Body of pancreas (tissue), 4 donors: ENCODE measurements at regions not wholly inside any gene's neighbourhood (a gene's known extent, or its start where the extent isn't known, plus 50 kb on each side); places are given as distances from the start of the nearest gene placed in this dataset.
"Not testable (repeated sequence)": the region's sequence is repeated elsewhere in the genome, so short reads cannot be mapped to it uniquely, and the experiment has no call there.

ENCODE experiments used
- ATAC-seq: fragments of 150-250 bp; one replicate; pipeline ENCODE4 v1.9.1; 2016
- DNase-seq, 4 donors: peaks; one replicate each; pipeline ENCODE4 v3.0.0-alpha.2; 2019
- H3K27ac ChIP-seq, 4 donors: fragments of 200-600 bp; sonication (generic); 1 replicate in 3 of 4; 2 replicates in 1 of 4; pipeline versions ENCODE4 v1.5.1 to v1.6.1; 2016 to 2019; ENCODE audit warnings: mild to moderate bottlenecking in 1 of 4, mixed read lengths in 1 of 4, moderate library complexity in 1 of 4
- H3K27me3 ChIP-seq, 2 donors: fragments of 200-600 bp; sonication (generic); one replicate each; pipeline ENCODE4 v1.6.0; 2016; ENCODE audit warnings: mild to moderate bottlenecking in 1 of 2
- H3K36me3 ChIP-seq, 2 donors: fragments of 200-600 bp; sonication (generic); replicated peaks in 1 of 2; 2 replicates each; pipeline ENCODE4 v1.5.1; 2016; ENCODE audit warnings: low read depth in 2 of 2; ENCODE audit not compliant: insufficient read depth in 1 of 2
- H3K4me1 ChIP-seq: fragments of 200-600 bp; sonication (generic); one replicate; pipeline ENCODE4 v1.6.0; 2016
- H3K4me3 ChIP-seq, 2 donors: fragments of 200-600 bp; sonication (generic); 1 replicate in 1 of 2; 2 replicates in 1 of 2; pipeline ENCODE4 v1.5.1; 2016 to 2019
- H3K9me3 ChIP-seq, 3 donors: fragments of 200-600 bp; sonication (generic); 1 replicate in 2 of 3; 2 replicates in 1 of 3; pipeline ENCODE4 v1.5.1; 2016
- CTCF ChIP-seq, 7 experiments: fragments of 450-650 bp in 4 of 7; fragments of 200-600 bp in 3 of 7; sonication (generic) in 3 of 7; IDR thresholded peaks; one replicate each; pipeline ENCODE4 v1.5.1; 2016 to 2019; ENCODE audit warnings: antibody characterized with exemption in 7 of 7
- POLR2A ChIP-seq, 3 donors: fragments of 450-650 bp; IDR thresholded peaks; one replicate each; pipeline ENCODE4 v1.6.1; 2016; ENCODE audit warnings: antibody characterized with exemption in 3 of 3, mild to moderate bottlenecking in 2 of 3
- WGBS, 2 donors: methylation state at CpG; one replicate each; pipeline ENCODE4 v1.1.5; 2017; 5-methylcytosine and 5-hydroxymethylcytosine counted together
- intact Hi-C: fragments of 100-400 bp; cut with DNase I; formaldehyde crosslinking; loops from one replicate; pipeline ENCODE4 v1.15.1; 2023

- Histone ChIP-seq H3K27ac (no peak overlapping the region), H3K27me3 (peaks cover 0 to 6% of the 10 kb centered on the region in 2 donors), H3K4me3 (no peak overlapping the region), H3K36me3 (no peaks in the 10 kb centered on the region), H3K4me1 (no peaks in the 10 kb centered on the region), H3K9me3 (no peaks in the 10 kb centered on the region)
- ATAC-seq (no peak), DNase-seq (no peak)
- WGBS, 2 donors: 55% methylated on average over 6 to 8 of the region's 8 CpGs
- intact Hi-C loops: no loop called here
- TF ChIP-seq POLR2A (IDR thresholded peaks at IDR 0.05): no peak
- no peak for TF ChIP-seq CTCF (IDR thresholded peaks at IDR 0.05)
These were observed 309.1 kb downstream of the FOXL1 start for GRCh38 chr16:86887416-86887815.

- 41 to 44% methylated on average over 4 of the region's 4 CpGs for WGBS, 2 donors
- TF ChIP-seq POLR2A (IDR thresholded peaks at IDR 0.05) (no peak), CTCF (IDR thresholded peaks at IDR 0.05) (no peak)
- Histone ChIP-seq H3K4me3 (no peak overlapping the region), H3K27me3 (peaks cover 0 to 6% of the 10 kb centered on the region in 2 donors), H3K27ac (no peak overlapping the region), H3K36me3 (no peaks in the 10 kb centered on the region), H3K9me3 (no peaks in the 10 kb centered on the region), H3K4me1 (no peaks in the 10 kb centered on the region)
- ATAC-seq: no peak
- intact Hi-C loops: no loop called here
- DNase-seq: no peak
These were observed 310.1 kb downstream of the FOXL1 start for GRCh38 chr16:86888231-86889053.

GRCh38 chr16:86889054-86889366, 310.7 kb downstream of the FOXL1 start:
- not testable (repeated sequence) for DNase-seq, ATAC-seq
- 25 to 32% methylated on average over 1 of the region's 1 CpG for WGBS, 2 donors

GRCh38 chr16:86889974-86890373, 311.6 kb downstream of the FOXL1 start:
- no peak overlapping the region for H3K4me3 ChIP-seq
- H3K4me1 ChIP-seq: no peaks in the 10 kb centered on the region
- TF ChIP-seq CTCF (IDR thresholded peaks at IDR 0.05) (no peak), POLR2A (IDR thresholded peaks at IDR 0.05) (no peak)
- no peak overlapping the region for H3K27ac ChIP-seq
- H3K36me3 ChIP-seq: no peaks in the 10 kb centered on the region
- H3K9me3 ChIP-seq: no peaks in the 10 kb centered on the region
- 69 to 83% methylated on average over 2 to 3 of the region's 3 CpGs for WGBS, 2 donors
- intact Hi-C loops: no loop called here
- H3K27me3 ChIP-seq: peaks cover 0 to 6% of the 10 kb centered on the region in 2 donors
- DNase-seq (no peak), ATAC-seq (no peak)

More at GRCh38 chr16:86889054-86889366, 310.7 kb downstream of the FOXL1 start:
- H3K27me3 ChIP-seq, intact Hi-C loops, H3K9me3 ChIP-seq, H3K27ac ChIP-seq, H3K4me1 ChIP-seq, H3K36me3 ChIP-seq, H3K4me3 ChIP-seq: not testable (repeated sequence)

GRCh38 chr16:86891121-86891520, 312.8 kb downstream of the FOXL1 start:
- no peak for DNase-seq
- no peak for TF ChIP-seq POLR2A (IDR thresholded peaks at IDR 0.05)
- no peak for TF ChIP-seq CTCF (IDR thresholded peaks at IDR 0.05)

More at GRCh38 chr16:86891121-86891520, 312.8 kb downstream of the FOXL1 start:
- H3K27ac ChIP-seq: no peak overlapping the region
- H3K27me3 ChIP-seq: peaks cover 0 to 6% of the 10 kb centered on the region in 2 donors
- no peak overlapping the region for H3K4me3 ChIP-seq
- intact Hi-C loops: no loop called here
- no peaks in the 10 kb centered on the region for H3K4me1 ChIP-seq
- H3K9me3 ChIP-seq: no peaks in the 10 kb centered on the region
- WGBS, 2 donors: 55 to 65% methylated on average over 7 of the region's 7 CpGs
- ATAC-seq: no peak
- H3K36me3 ChIP-seq: no peaks in the 10 kb centered on the region
